ENCODE measurements at regions not wholly inside any gene's neighbourhood (a gene's known extent, or its start where the extent isn't known, plus 50 kb on each side); places are given as distances from the start of the nearest gene placed in this dataset.

GRCh38 chr6:158911746-158912480, 88.1 kb downstream of the RSPH3 start:
- TF ChIP-seq CTCF (IDR thresholded peaks at IDR 0.05; ENCODE audit: insufficient read depth, low read length, missing control alignments): no peak
- ChIA-PET POLR2A (no interaction called here), CTCF (interaction anchor here (0.6 kb wide), 1 partner anchor 41 kb away, joined by 3 read pairs; no protein-coding TSS in a partner anchor)
- no peak for DNase-seq (ENCODE audit: low read depth, low spot score)
- no peak overlapping the region for H3K4me3 ChIP-seq (ENCODE audit: low read depth, low read length)

- CTCF ChIA-PET: interaction anchor here (0.6 kb wide), 1 partner anchor 40 kb away, joined by 3 read pairs; no protein-coding TSS in a partner anchor
- H3K4me3 ChIP-seq (ENCODE audit: low read depth, low read length): no peak overlapping the region
- POLR2A ChIA-PET: no interaction called here
- DNase-seq (ENCODE audit: low read depth, low spot score): no peak
- no peak for TF ChIP-seq CTCF (IDR thresholded peaks at IDR 0.05; ENCODE audit: insufficient read depth, low read length, missing control alignments)
Measured at GRCh38 chr6:158910484-158911440, 89.2 kb downstream of the RSPH3 start.

GRCh38 chr6:158909938-158910337, 90.1 kb downstream of the RSPH3 start:
- CTCF ChIA-PET: no interaction called here
- POLR2A ChIA-PET: no interaction called here
- DNase-seq (ENCODE audit: low read depth, low spot score): no peak
- H3K4me3 ChIP-seq (ENCODE audit: low read depth, low read length): no peak overlapping the region
- TF ChIP-seq CTCF (IDR thresholded peaks at IDR 0.05; ENCODE audit: insufficient read depth, low read length, missing control alignments): no peak

- H3K4me3 ChIP-seq (ENCODE audit: low read depth, low read length): no peak overlapping the region
- TF ChIP-seq CTCF (IDR thresholded peaks at IDR 0.05; ENCODE audit: insufficient read depth, low read length, missing control alignments): no peak
- ChIA-PET POLR2A (no interaction called here), CTCF (interaction anchor here (1.4 kb wide), 1 partner anchor 64 kb away, joined by 4 read pairs; no protein-coding TSS in a partner anchor)
- DNase-seq (ENCODE audit: low read depth, low spot score): no peak
Measured at GRCh38 chr6:158908606-158909005, 89.4 kb upstream of the EZR start.

- H3K4me3 ChIP-seq (ENCODE audit: low read depth, low read length): no peak overlapping the region
- POLR2A ChIA-PET: no interaction called here
- CTCF ChIA-PET: interaction anchor here (1.4 kb wide), 1 partner anchor 64 kb away, joined by 4 read pairs; no protein-coding TSS in a partner anchor
- TF ChIP-seq CTCF (IDR thresholded peaks at IDR 0.05; ENCODE audit: insufficient read depth, low read length, missing control alignments): no peak
- no peak for DNase-seq (ENCODE audit: low read depth, low spot score)
Measured at GRCh38 chr6:158907931-158908330, 88.8 kb upstream of the EZR start.

GRCh38 chr6:158906926-158907325, 87.8 kb upstream of the EZR start:
- DNase-seq (ENCODE audit: low read depth, low spot score): no peak
- no peak overlapping the region for H3K4me3 ChIP-seq (ENCODE audit: low read depth, low read length)
- no peak for TF ChIP-seq CTCF (IDR thresholded peaks at IDR 0.05; ENCODE audit: insufficient read depth, low read length, missing control alignments)
- ChIA-PET CTCF (no interaction called here), POLR2A (no interaction called here)

Data from AG04449 (cell line).